ENCODE measurements at regions not wholly inside any gene's neighbourhood (a gene's known extent, or its start where the extent isn't known, plus 50 kb on each side); places are given as distances from the start of the nearest gene placed in this dataset.

DNA sequence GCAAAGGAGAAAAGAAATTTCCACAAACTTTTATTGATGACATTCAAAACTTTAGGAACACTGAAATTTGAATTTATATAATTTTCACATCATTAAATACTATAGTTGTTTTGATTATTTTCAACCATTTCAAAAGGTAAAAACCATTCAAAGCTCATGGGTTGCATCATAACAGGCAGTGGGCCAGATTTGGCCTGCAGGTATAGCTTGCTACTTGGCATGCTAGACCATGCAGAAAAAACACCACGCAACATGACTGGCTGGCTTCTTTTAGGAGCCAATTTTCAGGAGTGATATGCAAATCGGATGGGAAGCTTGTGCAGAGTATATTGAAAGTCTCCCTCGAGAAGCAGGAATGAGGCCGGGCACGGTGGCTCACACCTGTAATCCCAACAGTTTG, 144.8 kb downstream of the GLUL start:
- DNase-seq (ENCODE audit: low read depth, low spot score) (no peak), FAIRE-seq (no peak)
- Histone ChIP-seq H4K20me1 (ENCODE audit: control insufficient read depth, extremely low read depth, insufficient read depth, low read length) (no peaks in the 10 kb centered on the region), H3K4me2 (ENCODE audit: control insufficient read depth, extremely low read depth, insufficient read depth, low read depth, low read length) (no peak overlapping the region), H3K36me3 (ENCODE audit: control insufficient read depth in 2 of 2, extremely low read depth in 1 of 2, insufficient read depth in 2 of 2, low read length in 2 of 2) (no peaks in the 10 kb centered on the region), H3K27me3 (ENCODE audit: control insufficient read depth, extremely low read depth, insufficient read depth, low read length) (no peaks in the 10 kb centered on the region), H3K27ac (ENCODE audit: control insufficient read depth, insufficient read depth, low read length) (no peak overlapping the region), H3K4me3 (ENCODE audit: control insufficient read depth in 2 of 3, extremely low read depth in 1 of 3, insufficient read depth in 2 of 3, low read depth in 1 of 3, low read length in 3 of 3) (no peak overlapping the region), H3K4me1 (ENCODE audit: control insufficient read depth, extremely low read depth, insufficient read depth, low read length) (peaks cover 3% of the 10 kb centered on the region), H3K9ac (ENCODE audit: control insufficient read depth, extremely low read depth, insufficient read depth, low read length) (no peak overlapping the region), H3K9me3 (ENCODE audit: control insufficient read depth, low read depth, low read length) (no peaks in the 10 kb centered on the region), H2AFZ (ENCODE audit: control insufficient read depth, low read length) (no peak overlapping the region), H3K9me1 (ENCODE audit: control insufficient read depth, extremely low read depth, insufficient read depth, low read length) (no peaks in the 10 kb centered on the region), H3K79me2 (ENCODE audit: control insufficient read depth, insufficient read depth, low read length) (no peaks in the 10 kb centered on the region)
- dilution Hi-C loops (cut with MboI; ENCODE audit: extremely low pct_ligation_motif_present, low sequenced_read_pairs) = no loop called here
- TF ChIP-seq CTCF (optimal IDR thresholded peaks at IDR 0.05 in 1 of 3, IDR thresholded peaks at IDR 0.05 in 1 of 3, conservative IDR thresholded peaks at IDR 0.05 in 1 of 3; ENCODE audit: extremely low read depth in 1 of 3, insufficient read depth in 2 of 3, low read length in 3 of 3) (no peak), EZH2 (IDR thresholded peaks at IDR 0.05; ENCODE audit: low read length) (no peak)

DNA sequence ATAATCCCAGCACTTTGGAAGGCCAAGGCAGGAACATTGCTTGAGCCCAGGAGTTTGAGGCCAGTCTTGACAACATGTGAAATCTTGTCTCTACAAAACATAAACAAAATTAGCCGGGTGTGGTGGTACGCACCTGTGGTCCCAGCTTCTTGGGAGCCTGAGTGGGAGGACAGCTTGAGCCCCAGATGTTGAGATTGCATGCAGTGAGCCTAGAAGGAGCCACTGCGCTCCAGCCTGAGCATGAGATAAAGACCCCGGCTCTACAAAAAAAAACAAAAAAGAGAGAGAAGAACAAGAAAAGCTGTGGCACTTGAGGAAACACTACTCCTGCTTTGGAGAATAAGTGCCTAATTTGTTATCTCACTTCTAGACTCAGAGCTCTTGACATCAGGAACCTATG, 146.6 kb downstream of the GLUL start:
- Histone ChIP-seq H3K27ac (ENCODE audit: control insufficient read depth, insufficient read depth, low read length) (no peak overlapping the region), H3K36me3 (ENCODE audit: control insufficient read depth in 2 of 2, extremely low read depth in 1 of 2, insufficient read depth in 2 of 2, low read length in 2 of 2) (no peaks in the 10 kb centered on the region), H4K20me1 (ENCODE audit: control insufficient read depth, extremely low read depth, insufficient read depth, low read length) (no peaks in the 10 kb centered on the region), H3K9me3 (ENCODE audit: control insufficient read depth, low read depth, low read length) (no peaks in the 10 kb centered on the region), H3K9ac (ENCODE audit: control insufficient read depth, extremely low read depth, insufficient read depth, low read length) (no peak overlapping the region), H3K27me3 (ENCODE audit: control insufficient read depth, extremely low read depth, insufficient read depth, low read length) (no peaks in the 10 kb centered on the region), H3K4me2 (ENCODE audit: control insufficient read depth, extremely low read depth, insufficient read depth, low read depth, low read length) (no peak overlapping the region), H3K9me1 (ENCODE audit: control insufficient read depth, extremely low read depth, insufficient read depth, low read length) (no peaks in the 10 kb centered on the region), H3K79me2 (ENCODE audit: control insufficient read depth, insufficient read depth, low read length) (no peaks in the 10 kb centered on the region), H3K4me1 (ENCODE audit: control insufficient read depth, extremely low read depth, insufficient read depth, low read length) (peaks cover 3% of the 10 kb centered on the region), H2AFZ (ENCODE audit: control insufficient read depth, low read length) (no peak overlapping the region), H3K4me3 (ENCODE audit: control insufficient read depth in 2 of 3, extremely low read depth in 1 of 3, insufficient read depth in 2 of 3, low read depth in 1 of 3, low read length in 3 of 3) (no peak overlapping the region)
- dilution Hi-C loops (cut with MboI; ENCODE audit: extremely low pct_ligation_motif_present, low sequenced_read_pairs) = no loop called here
- FAIRE-seq (no peak), DNase-seq (ENCODE audit: low read depth, low spot score) (no peak)
- no peak for TF ChIP-seq EZH2 (IDR thresholded peaks at IDR 0.05; ENCODE audit: low read length)
- no peak for TF ChIP-seq CTCF (optimal IDR thresholded peaks at IDR 0.05 in 1 of 3, IDR thresholded peaks at IDR 0.05 in 1 of 3, conservative IDR thresholded peaks at IDR 0.05 in 1 of 3; ENCODE audit: extremely low read depth in 1 of 3, insufficient read depth in 2 of 3, low read length in 3 of 3)

Measured in keratinocyte (primary cell).